ENCODE measurements at regions not wholly inside any gene's neighbourhood (a gene's known extent, or its start where the extent isn't known, plus 50 kb on each side); places are given as distances from the start of the nearest gene placed in this dataset.

- CTCF ChIA-PET, result interaction anchor here (0.5 kb wide), 1 partner anchor 16 kb away, joined by 4 read pairs; no protein-coding TSS in a partner anchor
Observed at GRCh38 chr15:25492315-25492714, 53.5 kb upstream of the UBE3A start.

More at GRCh38 chr15:25492315-25492714, 53.5 kb upstream of the UBE3A start:
- Mint-ChIP-seq H3K9me3 (peaks cover 15% of the 10 kb centered on the region), H3K27me3 (peaks cover 2% of the 10 kb centered on the region), H3K4me3 (no peak overlapping the region), H3K4me1 (ENCODE audit: low read depth) (no peaks in the 10 kb centered on the region), H3K27ac (no peak overlapping the region), H3K36me3 (peaks cover 2% of the 10 kb centered on the region)
- DNase-seq, result no peak
- POLR2A ChIA-PET, result no interaction called here
- intact Hi-C loops (cut with micrococcal nuclease), result no loop called here
